HG03558 (cell line): ENCODE measurements at regions not wholly inside any gene's neighbourhood (a gene's known extent, or its start where the extent isn't known, plus 50 kb on each side); places are given as distances from the start of the nearest gene placed in this dataset.
"Not testable (repeated sequence)": the region's sequence is repeated elsewhere in the genome, so short reads cannot be mapped to it uniquely, and the experiment has no call there.

Source experiments
- ATAC-seq: cut with Tn5 transposase; IDR thresholded peaks from one replicate; pipeline ENCODE4 v1.9.1; 2021; ENCODE audit warnings: moderate number of reproducible peaks; ENCODE audit not compliant: unreplicated experiment; ENCODE audit errors: extremely low read depth

- ATAC-seq, result no peak
Measured at GRCh38 chr3:27661797-27662196, 60.3 kb downstream of the EOMES start.

GRCh38 chr3:27659279-27660021, 62.7 kb downstream of the EOMES start:
- ATAC-seq, result no peak

DNA sequence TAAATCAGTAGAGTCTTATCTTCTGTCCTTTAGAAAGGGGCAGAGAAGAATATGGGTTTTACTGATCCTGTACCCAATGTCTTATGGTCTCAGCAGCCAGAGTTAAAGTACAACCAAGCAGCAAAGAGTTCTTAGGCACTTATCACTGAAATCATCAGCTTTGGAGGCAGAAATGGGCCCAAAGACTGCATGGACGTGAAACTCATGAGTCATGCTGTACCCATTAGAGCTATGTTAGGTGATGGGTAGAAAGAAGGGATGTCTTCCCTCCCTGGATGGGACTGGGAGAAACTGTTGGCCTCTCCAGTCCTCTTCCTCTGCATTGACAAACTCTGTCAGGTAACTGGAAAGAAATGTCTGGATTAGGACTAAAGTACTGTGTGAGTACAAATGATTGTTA, 63.4 kb downstream of the EOMES start:
- no peak for ATAC-seq

- no peak for ATAC-seq
Measured at GRCh38 chr3:27657871-27658270, 64.3 kb downstream of the EOMES start.

GRCh38 chr3:27657404-27657803, 64.7 kb downstream of the EOMES start:
- ATAC-seq, result no peak

- no peak for ATAC-seq
Measured at GRCh38 chr3:27656790-27657189, 65.3 kb downstream of the EOMES start.

- no peak for ATAC-seq
Measured at GRCh38 chr3:27655547-27655946, 66.6 kb downstream of the EOMES start.

GRCh38 chr3:27653803-27654558, 68.1 kb downstream of the EOMES start:
- no peak for ATAC-seq

DNA sequence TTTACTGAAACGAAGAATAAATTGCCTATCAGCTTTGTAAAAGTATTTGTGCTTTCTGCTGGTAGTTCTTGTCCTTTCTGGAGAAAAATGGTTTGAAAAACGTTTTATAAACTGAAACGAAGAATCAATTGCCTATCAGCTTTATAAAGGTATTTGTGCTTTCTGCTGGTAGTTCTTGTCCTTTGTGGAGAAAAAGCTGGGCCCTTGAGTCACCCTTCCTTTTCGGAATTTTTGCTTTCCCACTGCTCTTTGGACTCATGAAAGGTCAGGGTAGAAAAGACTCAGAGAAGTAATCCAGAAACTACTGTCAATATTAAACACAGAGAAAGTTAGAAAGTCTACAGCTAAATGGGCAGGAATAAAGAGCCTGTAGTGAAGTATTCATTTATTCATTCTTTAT, 72.8 kb downstream of the EOMES start:
- no peak for ATAC-seq

DNA sequence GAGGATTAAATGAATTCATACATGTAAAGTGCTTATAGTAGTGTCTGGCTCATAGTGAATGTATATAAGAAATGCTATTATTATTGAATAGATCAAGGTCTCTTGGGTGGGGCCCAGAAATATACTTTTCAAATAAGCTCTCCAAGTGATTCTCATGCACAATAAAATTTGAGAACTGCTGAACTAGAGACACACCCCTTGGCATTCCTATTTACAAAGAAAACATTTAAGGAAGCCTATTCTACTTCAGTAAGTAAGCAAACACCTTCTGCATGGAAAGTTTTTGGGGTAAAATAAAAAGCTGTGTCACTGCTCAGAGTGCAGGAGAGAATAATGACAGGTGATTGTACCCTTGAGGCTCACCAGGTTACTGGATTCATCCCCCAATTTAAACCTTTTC, 75.2 kb downstream of the EOMES start:
- no peak for ATAC-seq

DNA sequence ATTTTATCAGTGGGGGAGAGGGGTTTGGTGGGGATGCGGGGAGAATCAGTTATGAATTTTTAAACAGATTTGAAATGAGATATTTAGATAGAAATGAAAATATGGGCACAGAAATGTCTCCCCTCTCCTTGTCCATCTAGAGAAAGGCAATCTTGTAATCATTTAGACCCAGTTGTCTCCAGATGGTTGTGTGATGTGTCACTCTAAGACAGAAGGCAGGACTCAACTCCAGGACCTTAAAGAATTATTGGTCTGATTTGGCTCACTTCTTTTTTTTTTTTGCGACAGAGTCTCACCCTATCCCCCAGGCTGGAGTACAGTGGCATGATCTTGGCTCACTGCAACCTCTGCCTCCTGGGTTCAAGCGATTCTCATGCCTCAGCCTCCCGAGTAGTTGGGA, 77.2 kb downstream of the EOMES start:
- ATAC-seq, result no peak

DNA sequence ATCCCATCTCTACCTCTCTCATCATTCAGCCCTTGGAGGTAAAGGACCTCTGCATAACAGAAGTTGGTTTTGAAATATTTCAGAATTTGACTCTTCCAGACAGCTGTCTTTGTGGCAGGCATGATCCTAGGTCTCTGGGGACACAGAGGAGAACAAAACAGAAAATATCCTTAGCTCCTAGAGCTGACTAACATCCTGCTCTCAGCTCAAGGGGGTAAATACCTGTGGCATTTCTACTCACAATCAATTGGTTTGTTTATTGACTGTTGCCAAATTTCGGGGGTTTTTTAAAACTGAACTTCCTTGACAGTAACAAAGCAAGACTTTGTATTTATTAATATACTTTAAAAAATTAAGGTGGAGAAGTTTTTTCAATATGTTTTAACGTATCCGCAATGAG, 78.8 kb downstream of the EOMES start:
- ATAC-seq, result no peak

GRCh38 chr3:27642796-27643195, 79.3 kb downstream of the EOMES start:
- ATAC-seq, result no peak

- no peak for ATAC-seq
Measured at GRCh38 chr3:27641888-27642601, 80.1 kb downstream of the EOMES start.

DNA sequence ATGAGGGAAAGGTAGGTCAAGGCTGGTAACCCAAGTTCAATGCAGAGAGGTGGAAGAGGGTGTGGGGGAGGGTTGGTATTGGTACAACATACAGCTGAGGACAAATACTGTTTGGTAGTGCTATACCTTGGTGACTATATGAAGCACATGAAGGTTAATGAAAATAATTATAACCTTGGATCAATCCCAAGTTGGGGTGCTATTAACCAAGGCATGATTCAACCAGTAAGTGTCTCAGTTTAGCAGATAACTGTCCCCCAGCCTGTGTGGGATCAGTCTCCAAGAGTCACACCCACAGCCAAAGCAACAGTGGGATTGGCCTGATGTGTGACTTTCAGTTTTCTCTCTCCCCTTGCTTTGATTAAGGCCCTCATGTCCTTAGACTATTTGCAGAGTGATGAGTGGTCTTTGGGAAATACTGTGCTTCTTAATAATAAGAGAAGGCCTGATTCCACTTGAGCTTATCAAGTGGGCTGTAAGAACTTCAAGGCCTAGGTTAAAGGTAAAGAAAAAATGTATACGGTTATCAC, 80.8 kb downstream of the EOMES start:
- ATAC-seq, result no peak

GRCh38 chr3:27639271-27639670, 82.9 kb downstream of the EOMES start:
- no peak for ATAC-seq

DNA sequence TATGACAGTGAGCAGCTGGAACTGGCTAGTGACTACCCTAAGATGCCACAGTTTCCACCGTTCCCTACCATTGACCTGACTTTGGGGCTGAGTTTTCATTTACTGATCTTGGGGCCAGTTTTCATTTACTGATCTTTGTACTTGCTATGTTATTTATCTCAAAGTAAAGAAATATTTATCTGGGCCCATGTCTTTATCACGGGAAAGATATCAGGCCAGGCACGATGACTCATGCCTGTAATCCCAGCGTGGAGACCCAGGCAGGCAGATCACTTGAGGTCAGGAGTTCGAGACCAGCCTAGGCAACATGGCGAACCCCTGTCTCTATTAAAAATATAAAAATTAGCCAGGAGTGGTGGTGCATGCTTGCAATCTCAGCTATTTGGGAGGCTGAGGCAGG, 83.5 kb downstream of the EOMES start:
- ATAC-seq, result no peak

DNA sequence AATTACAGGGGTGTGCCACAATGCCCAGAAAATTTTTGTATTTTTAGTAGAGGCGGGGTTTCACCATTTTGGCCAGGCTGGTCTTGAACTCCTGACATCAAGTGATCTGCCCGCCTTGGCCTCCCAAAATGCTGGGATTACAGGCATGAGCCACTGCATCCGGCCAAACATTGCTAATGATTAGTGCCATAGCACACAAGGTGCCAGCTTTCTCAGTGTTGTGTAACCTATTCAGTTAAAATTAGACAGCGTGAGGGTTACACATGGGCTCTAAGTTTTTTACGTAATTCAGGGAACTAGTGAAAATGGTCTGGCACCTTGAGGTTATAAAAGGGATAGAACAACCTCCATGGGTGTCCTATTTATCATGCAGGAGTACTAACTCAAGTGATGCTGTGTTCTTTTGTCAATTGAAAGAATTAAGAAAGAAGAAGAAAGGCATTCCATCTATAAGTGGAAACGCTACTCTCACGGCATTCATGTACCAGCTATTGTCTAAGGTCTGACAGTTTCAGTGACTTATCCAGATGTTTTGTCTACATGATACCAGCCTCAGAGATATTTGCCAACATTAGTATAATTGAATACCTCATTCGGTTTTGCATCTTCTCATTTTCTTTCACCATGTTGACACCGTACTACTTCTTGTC, 84.7 kb downstream of the EOMES start:
- no peak for ATAC-seq

- ATAC-seq, result not testable (repeated sequence)
Measured at GRCh38 chr3:27635006-27635405, 87.1 kb downstream of the EOMES start.

- no peak for ATAC-seq
Measured at GRCh38 chr3:27633224-27633545, 88.9 kb downstream of the EOMES start.
